Dermis blood vessel endothelial cell (primary cell): ENCODE measurements at regions not wholly inside any gene's neighbourhood (a gene's known extent, or its start where the extent isn't known, plus 50 kb on each side); places are given as distances from the start of the nearest gene placed in this dataset.

Experiments used
- DNase-seq: peaks from one replicate; pipeline ENCODE4 v3.0.0; 2010

DNA sequence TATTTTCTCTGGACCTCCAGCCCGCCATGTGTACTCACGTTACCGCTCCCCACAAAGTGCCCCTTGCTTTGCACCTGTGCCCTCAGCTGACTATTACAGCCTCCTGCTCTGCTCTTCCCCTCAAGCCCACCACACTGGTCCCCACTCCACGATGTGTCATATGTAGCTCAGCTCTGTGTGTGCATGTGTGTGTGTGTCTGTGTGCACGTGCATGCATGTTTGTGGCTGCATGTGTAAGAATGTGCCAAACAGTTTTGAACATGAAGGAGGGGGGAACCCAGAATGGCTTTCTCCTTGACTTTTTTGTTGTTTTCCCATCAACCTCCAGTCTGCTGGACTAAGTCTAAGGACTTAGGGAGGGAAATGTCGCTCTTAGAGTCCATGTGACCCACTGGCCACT lies 54.8 kb upstream of the BTRC start:
- no peak for DNase-seq

DNA sequence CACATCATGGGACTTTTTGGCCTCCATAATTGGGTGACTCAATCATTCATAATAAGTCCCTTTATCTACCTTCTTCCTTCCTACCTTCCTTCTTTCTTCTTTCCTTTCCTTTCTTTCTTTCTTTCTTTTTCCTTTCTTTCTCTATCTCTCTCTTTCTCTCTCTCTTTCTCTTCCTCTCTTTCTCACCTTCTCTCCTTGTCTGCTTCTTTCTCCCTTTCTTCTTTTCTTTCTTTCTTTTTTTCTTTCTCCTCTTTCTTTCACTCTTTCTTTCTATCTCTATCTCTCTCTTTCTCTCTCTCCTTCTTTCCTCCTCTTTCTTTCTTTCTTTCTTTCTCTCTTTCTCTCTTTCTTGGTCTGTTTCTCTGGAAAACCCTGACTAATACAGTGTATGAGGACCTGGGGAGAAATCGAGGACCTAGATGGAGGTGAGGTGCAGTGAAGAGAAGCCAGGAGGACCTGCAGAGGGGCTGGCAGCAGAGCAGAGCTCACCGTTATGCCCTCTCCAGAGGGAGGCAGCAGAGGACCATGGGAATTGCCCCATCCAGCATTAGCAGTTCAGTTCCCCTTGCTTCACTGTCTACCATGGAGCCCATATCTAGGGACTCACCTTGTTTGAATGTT lies 52.7 kb upstream of the BTRC start:
- DNase-seq, result peak; percentile 68

DNA sequence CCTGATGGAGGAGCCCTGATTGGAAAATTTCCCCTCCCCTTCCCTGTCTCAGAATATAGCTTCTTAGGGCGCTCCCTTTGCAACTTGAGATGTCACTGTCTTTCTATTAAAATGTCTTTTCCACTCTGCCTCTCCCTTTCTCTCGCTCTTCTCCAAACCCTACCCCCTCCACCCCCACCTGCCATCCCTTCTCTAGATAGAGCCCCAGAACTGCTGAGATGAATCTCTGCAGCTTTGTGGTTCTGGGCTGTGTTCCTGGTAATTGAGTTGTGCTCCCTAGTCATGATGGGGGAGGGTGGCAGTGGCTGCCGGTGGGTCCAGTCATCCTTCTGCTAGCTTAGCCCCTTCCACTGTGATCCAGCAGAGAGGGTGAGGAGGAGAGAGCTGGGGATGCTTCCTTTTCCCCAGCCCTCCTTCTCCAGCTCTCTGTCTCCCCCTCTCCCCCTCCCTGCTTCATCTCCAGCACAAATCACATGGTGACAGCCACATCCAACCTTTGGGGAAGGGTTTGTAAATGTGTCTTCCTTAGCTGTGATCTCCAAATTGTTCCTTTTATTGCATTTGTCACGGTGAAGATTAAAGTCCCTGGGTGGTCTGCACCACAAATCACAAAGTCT lies 50.8 kb upstream of the BTRC start:
- DNase-seq, result no peak
